Liver (tissue), 8 donors: ENCODE measurements at regions not wholly inside any gene's neighbourhood (a gene's known extent, or its start where the extent isn't known, plus 50 kb on each side); places are given as distances from the start of the nearest gene placed in this dataset.

Source experiments
- DNase-seq: peaks from one replicate; pipeline ENCODE4 v3.0.0-alpha.2; 2017; ENCODE audit warnings: low spot score
- H3K27ac ChIP-seq, 2 donors: one replicate each; pipeline ENCODE4 v1.7.0; 2013; ENCODE audit warnings: inconsistent platforms in 2 of 2, low read length in 2 of 2, control low read depth in 1 of 2, low read depth in 1 of 2, mild to moderate bottlenecking in 1 of 2
- H3K27me3 ChIP-seq, 4 donors: one replicate each; pipeline versions ENCODE4 v1.6.1 to v1.7.0; 2013; ENCODE audit warnings: low read length in 3 of 4, inconsistent platforms in 1 of 4, mild to moderate bottlenecking in 1 of 4, moderate library complexity in 1 of 4; ENCODE audit not compliant: control insufficient read depth in 4 of 4, insufficient read depth in 4 of 4
- H3K36me3 ChIP-seq, 4 donors: one replicate each; pipeline versions ENCODE4 v1.6.1 to v1.7.0; 2013; ENCODE audit warnings: low read length in 3 of 4, mild to moderate bottlenecking in 3 of 4, low read depth in 1 of 4, moderate library complexity in 1 of 4; ENCODE audit not compliant: control insufficient read depth in 4 of 4, insufficient read depth in 3 of 4
- H3K4me1 ChIP-seq, 4 donors: one replicate each; pipeline versions ENCODE4 v1.6.1 to v1.7.0; 2013; ENCODE audit warnings: low read length in 3 of 4, mild to moderate bottlenecking in 3 of 4, moderate library complexity in 1 of 4; ENCODE audit not compliant: control insufficient read depth in 4 of 4, insufficient read depth in 4 of 4
- H3K4me3 ChIP-seq, 3 donors: one replicate each; pipeline versions ENCODE4 v1.6.1 to v1.7.0; 2013; ENCODE audit warnings: low read length in 3 of 3, control low read depth in 1 of 3, low read depth in 1 of 3, mild to moderate bottlenecking in 1 of 3
- H3K9ac ChIP-seq, 2 donors: one replicate each; pipeline ENCODE4 v1.7.0; 2013; ENCODE audit warnings: low read length in 2 of 2, mild to moderate bottlenecking in 2 of 2, moderate library complexity in 2 of 2, control low read depth in 1 of 2, low read depth in 1 of 2
- H3K9me3 ChIP-seq, 4 donors: one replicate each; pipeline versions ENCODE4 v1.6.1 to v1.7.0; 2013; ENCODE audit warnings: low read length in 3 of 4; ENCODE audit not compliant: control insufficient read depth in 4 of 4
- EGR1 ChIP-seq, 2 donors: IDR thresholded peaks; 2 replicates each; pipeline ENCODE4 v1.6.1; 2016 to 2018; ENCODE audit warnings: antibody characterized with exemption in 2 of 2, low read depth in 2 of 2
- FOXA1 ChIP-seq: IDR thresholded peaks from 2 replicates; pipeline ENCODE4 v1.6.1; 2016; ENCODE audit warnings: antibody characterized with exemption
- FOXA2 ChIP-seq: IDR thresholded peaks from 2 replicates; pipeline ENCODE4 v1.6.1; 2016; ENCODE audit warnings: antibody characterized with exemption
- GABPA ChIP-seq, 2 donors: IDR thresholded peaks in 1 of 2; conservative IDR thresholded peaks in 1 of 2; 2 replicates each; pipeline ENCODE4 v1.6.1; 2016; ENCODE audit warnings: antibody characterized with exemption in 2 of 2, mild to moderate bottlenecking in 1 of 2, moderate library complexity in 1 of 2
- HNF4A ChIP-seq, 2 donors: conservative IDR thresholded peaks; 2 replicates each; pipeline ENCODE4 v1.6.1; 2016; ENCODE audit warnings: antibody characterized with exemption in 2 of 2, mild to moderate bottlenecking in 2 of 2
- JUND ChIP-seq, 2 donors: IDR thresholded peaks; 2 replicates each; pipeline ENCODE4 v1.6.1; 2016; ENCODE audit warnings: antibody characterized with exemption in 2 of 2
- NR2F2 ChIP-seq: IDR thresholded peaks from 2 replicates; pipeline ENCODE4 v1.6.1; 2016; ENCODE audit warnings: antibody characterized with exemption
- RXRA ChIP-seq, 2 donors: IDR thresholded peaks; 2 replicates each; pipeline ENCODE4 v1.6.1; 2017 to 2018; ENCODE audit warnings: antibody characterized with exemption in 2 of 2, mild to moderate bottlenecking in 1 of 2
- SP1 ChIP-seq: IDR thresholded peaks from 2 replicates; pipeline ENCODE4 v1.6.1; 2018; ENCODE audit warnings: antibody characterized with exemption, mild to moderate bottlenecking
- WGBS: extraction: QIAGEN DNeasy Blood & Tissue Kit; methylation state at CpG from one replicate; pipeline ENCODE4 v1.1.7; 2013; 5-methylcytosine and 5-hydroxymethylcytosine counted together
- TF ChIP-seq, protein P1 (sequence below): IDR thresholded peaks from 2 replicates; pipeline ENCODE4 v1.6.1; 2016; ENCODE audit warnings: antibody characterized with exemption
- TF ChIP-seq, protein P2 (sequence below): IDR thresholded peaks from 2 replicates; pipeline ENCODE4 v1.6.1; 2016; ENCODE audit warnings: antibody characterized with exemption
- TF ChIP-seq, protein P3 (sequence below): IDR thresholded peaks from 2 replicates; pipeline ENCODE4 v1.6.1; 2016; ENCODE audit warnings: antibody characterized with exemption, mild to moderate bottlenecking
- TF ChIP-seq, protein P4 (sequence below): fragments of 150-350 bp; IDR thresholded peaks from 2 replicates; pipeline ENCODE4 v1.5.1; 2017; ENCODE audit warnings: improper control_type of control experiment, low read depth, low read length; ENCODE audit not compliant: missing input control
- donor health status: healthy.
- donor health status: healthy.
- donor health status: healthy.
- donor health status: healthy.
- donor health status: healthy.

DNA sequence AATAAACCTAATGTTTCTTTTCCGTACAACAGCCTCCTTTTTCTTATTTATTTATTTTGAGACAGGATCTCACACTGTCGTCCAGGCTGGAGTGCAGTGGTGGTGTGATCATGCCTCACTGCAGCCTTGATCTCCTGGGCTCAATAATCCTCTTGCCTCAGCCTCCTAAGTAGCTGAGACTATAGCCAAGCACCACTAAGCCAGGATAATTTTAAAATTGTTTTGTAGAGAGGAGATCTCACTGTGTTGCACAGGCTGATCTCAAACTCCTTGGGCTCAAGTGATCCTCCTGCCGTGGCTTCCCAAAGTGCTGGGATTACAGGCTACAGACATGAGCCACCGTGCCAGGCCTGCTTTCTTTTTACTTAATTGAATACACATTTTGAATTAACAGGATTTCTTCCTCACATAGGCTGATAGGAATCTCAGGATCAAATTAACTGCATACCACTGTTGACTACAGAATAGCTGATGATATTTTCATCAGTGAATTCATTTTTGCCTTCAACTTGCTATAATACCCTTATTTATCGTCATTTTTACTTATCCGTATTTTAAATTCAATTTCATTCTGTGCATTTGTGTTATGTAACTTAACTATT, 2010.5 kb downstream of the NCAM2 start:
- 74% methylated on average over 6 of the region's 6 CpGs for WGBS
- H3K36me3 ChIP-seq = no peaks in the 10 kb centered on the region
- no peaks in the 10 kb centered on the region for H3K4me1 ChIP-seq
- TF ChIP-seq FOXA1 (no peak), JUND (IDR thresholded peaks at IDR 0.05) (no peak), NR2F2 (no peak), EGR1 (IDR thresholded peaks at IDR 0.05; ENCODE audit: low read depth in 2 of 2) (no peak), HNF4A (conservative IDR thresholded peaks at IDR 0.05) (no peak), SP1 (no peak), GABPA (IDR thresholded peaks at IDR 0.05 in 1 of 2, conservative IDR thresholded peaks at IDR 0.05 in 1 of 2) (no peak)
- TF ChIP-seq, protein P1, sequence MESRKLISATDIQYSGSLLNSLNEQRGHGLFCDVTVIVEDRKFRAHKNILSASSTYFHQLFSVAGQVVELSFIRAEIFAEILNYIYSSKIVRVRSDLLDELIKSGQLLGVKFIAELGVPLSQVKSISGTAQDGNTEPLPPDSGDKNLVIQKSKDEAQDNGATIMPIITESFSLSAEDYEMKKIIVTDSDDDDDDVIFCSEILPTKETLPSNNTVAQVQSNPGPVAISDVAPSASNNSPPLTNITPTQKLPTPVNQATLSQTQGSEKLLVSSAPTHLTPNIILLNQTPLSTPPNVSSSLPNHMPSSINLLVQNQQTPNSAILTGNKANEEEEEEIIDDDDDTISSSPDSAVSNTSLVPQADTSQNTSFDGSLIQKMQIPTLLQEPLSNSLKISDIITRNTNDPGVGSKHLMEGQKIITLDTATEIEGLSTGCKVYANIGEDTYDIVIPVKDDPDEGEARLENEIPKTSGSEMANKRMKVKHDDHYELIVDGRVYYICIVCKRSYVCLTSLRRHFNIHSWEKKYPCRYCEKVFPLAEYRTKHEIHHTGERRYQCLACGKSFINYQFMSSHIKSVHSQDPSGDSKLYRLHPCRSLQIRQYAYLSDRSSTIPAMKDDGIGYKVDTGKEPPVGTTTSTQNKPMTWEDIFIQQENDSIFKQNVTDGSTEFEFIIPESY = no peak
- TF ChIP-seq, protein P2, sequence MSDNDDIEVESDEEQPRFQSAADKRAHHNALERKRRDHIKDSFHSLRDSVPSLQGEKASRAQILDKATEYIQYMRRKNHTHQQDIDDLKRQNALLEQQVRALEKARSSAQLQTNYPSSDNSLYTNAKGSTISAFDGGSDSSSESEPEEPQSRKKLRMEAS = no peak
- no peak overlapping the region for H3K9ac ChIP-seq
- H3K4me3 ChIP-seq = no peak overlapping the region
- H3K9me3 ChIP-seq = no peaks in the 10 kb centered on the region
- H3K27me3 ChIP-seq = peaks cover 0 to 2% (median 0%) of the 10 kb centered on the region in 4 donors
- no peak overlapping the region for H3K27ac ChIP-seq
- no peak for DNase-seq

DNA sequence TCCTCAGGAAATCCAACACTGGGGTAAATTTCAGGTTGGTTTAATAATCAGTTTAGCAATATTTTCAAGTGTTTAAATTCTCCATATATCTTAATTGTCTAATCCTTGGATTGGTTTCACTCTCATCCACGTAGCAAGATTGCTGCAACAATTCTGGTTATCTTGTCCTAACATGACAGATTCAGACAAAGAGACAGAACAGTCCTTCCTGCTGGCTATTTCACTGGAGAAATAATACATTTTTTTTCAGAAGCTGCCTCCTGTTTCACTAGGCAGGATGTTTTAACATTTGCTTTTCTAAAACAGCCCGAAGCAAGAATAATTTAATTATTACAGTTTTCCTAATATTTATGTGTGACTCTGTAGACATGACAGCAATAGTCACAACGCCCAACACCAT, 2011.2 kb downstream of the NCAM2 start:
- 45% methylated on average over 3 of the region's 3 CpGs for whole genome bisulfite sequencing
- no peak overlapping the region for H3K9ac ChIP-seq
- TF ChIP-seq SP1 = no peak
- TF ChIP-seq, protein P3, sequence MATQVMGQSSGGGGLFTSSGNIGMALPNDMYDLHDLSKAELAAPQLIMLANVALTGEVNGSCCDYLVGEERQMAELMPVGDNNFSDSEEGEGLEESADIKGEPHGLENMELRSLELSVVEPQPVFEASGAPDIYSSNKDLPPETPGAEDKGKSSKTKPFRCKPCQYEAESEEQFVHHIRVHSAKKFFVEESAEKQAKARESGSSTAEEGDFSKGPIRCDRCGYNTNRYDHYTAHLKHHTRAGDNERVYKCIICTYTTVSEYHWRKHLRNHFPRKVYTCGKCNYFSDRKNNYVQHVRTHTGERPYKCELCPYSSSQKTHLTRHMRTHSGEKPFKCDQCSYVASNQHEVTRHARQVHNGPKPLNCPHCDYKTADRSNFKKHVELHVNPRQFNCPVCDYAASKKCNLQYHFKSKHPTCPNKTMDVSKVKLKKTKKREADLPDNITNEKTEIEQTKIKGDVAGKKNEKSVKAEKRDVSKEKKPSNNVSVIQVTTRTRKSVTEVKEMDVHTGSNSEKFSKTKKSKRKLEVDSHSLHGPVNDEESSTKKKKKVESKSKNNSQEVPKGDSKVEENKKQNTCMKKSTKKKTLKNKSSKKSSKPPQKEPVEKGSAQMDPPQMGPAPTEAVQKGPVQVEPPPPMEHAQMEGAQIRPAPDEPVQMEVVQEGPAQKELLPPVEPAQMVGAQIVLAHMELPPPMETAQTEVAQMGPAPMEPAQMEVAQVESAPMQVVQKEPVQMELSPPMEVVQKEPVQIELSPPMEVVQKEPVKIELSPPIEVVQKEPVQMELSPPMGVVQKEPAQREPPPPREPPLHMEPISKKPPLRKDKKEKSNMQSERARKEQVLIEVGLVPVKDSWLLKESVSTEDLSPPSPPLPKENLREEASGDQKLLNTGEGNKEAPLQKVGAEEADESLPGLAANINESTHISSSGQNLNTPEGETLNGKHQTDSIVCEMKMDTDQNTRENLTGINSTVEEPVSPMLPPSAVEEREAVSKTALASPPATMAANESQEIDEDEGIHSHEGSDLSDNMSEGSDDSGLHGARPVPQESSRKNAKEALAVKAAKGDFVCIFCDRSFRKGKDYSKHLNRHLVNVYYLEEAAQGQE = no peak
- no peak for TF ChIP-seq RXRA (IDR thresholded peaks at IDR 0.05)
- no peak for TF ChIP-seq NR2F2

DNA sequence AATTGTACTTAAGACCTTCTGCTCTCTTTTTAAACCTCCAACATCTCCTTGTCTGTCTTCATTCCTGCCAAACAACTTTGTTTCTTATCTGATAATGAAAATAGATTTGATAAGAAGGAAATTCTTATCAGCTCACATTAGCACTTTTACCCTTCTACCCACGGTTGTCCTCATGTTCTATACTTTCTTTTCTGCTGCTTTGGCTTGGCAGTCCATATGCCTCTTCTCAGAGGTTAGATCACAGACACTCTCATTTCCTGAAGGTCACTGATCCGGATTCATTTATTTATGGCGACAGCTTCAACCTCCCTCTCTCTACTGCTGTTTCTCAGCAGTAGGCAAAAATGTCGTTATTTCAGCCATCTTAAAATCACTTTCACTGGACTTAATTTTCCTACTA, 2015.8 kb downstream of the NCAM2 start:
- Histone ChIP-seq H3K27me3 (peaks cover 0 to 2% (median 0%) of the 10 kb centered on the region in 4 donors), H3K36me3 (no peaks in the 10 kb centered on the region), H3K4me3 (no peak overlapping the region), H3K9me3 (no peaks in the 10 kb centered on the region), H3K27ac (no peak overlapping the region), H3K9ac (no peak overlapping the region), H3K4me1 (no peaks in the 10 kb centered on the region)
- no peak for DNase-seq
- 39% methylated on average over 4 of the region's 4 CpGs for WGBS
- TF ChIP-seq EGR1 (IDR thresholded peaks at IDR 0.05; ENCODE audit: low read depth in 2 of 2) (no peak), GABPA (IDR thresholded peaks at IDR 0.05 in 1 of 2, conservative IDR thresholded peaks at IDR 0.05 in 1 of 2) (no peak), FOXA1 (no peak), SP1 (no peak), JUND (IDR thresholded peaks at IDR 0.05) (no peak), RXRA (IDR thresholded peaks at IDR 0.05) (no peak), FOXA2 (no peak), NR2F2 (no peak)
- TF ChIP-seq, protein P3 = no peak
- TF ChIP-seq, protein P2 = no peak
- TF ChIP-seq, protein P4, sequence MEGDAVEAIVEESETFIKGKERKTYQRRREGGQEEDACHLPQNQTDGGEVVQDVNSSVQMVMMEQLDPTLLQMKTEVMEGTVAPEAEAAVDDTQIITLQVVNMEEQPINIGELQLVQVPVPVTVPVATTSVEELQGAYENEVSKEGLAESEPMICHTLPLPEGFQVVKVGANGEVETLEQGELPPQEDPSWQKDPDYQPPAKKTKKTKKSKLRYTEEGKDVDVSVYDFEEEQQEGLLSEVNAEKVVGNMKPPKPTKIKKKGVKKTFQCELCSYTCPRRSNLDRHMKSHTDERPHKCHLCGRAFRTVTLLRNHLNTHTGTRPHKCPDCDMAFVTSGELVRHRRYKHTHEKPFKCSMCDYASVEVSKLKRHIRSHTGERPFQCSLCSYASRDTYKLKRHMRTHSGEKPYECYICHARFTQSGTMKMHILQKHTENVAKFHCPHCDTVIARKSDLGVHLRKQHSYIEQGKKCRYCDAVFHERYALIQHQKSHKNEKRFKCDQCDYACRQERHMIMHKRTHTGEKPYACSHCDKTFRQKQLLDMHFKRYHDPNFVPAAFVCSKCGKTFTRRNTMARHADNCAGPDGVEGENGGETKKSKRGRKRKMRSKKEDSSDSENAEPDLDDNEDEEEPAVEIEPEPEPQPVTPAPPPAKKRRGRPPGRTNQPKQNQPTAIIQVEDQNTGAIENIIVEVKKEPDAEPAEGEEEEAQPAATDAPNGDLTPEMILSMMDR = no peak

More for the DNA sequence above, 2011.2 kb downstream of the NCAM2 start:
- DNase-seq = no peak
- H3K27ac ChIP-seq = no peak overlapping the region
- H3K4me3 ChIP-seq = no peak overlapping the region
- H3K36me3 ChIP-seq = no peaks in the 10 kb centered on the region
- H3K9me3 ChIP-seq = no peaks in the 10 kb centered on the region
- H3K27me3 ChIP-seq = peaks cover 0 to 2% (median 0%) of the 10 kb centered on the region in 4 donors
- no peaks in the 10 kb centered on the region for H3K4me1 ChIP-seq
